ENCODE measurements at regions not wholly inside any gene's neighbourhood (a gene's known extent, or its start where the extent isn't known, plus 50 kb on each side); places are given as distances from the start of the nearest gene placed in this dataset.

- H3K27ac ChIP-seq (ENCODE audit: low read depth in 1 of 2, low read length in 1 of 2): peak overlapping the region in 1 of 2 donors; percentile 33
- peaks cover 0 to 8% (median 3%) of the 10 kb centered on the region in 5 donors for H3K4me1 ChIP-seq (ENCODE audit: control insufficient read depth in 5 of 5, insufficient read depth in 5 of 5, low read length in 5 of 5)
- 80 to 98% methylated on average over 5 of the region's 5 CpGs for WGBS, 2 donors
- H3K9me3 ChIP-seq (ENCODE audit: control insufficient read depth in 4 of 4, insufficient read depth in 3 of 4, low read length in 3 of 4): peaks cover 0 to 5% (median 2%) of the 10 kb centered on the region in 4 donors
- TF ChIP-seq CTCF (IDR thresholded peaks at IDR 0.05; ENCODE audit: control extremely low read depth, extremely low read depth): no peak
- ATAC-seq (ENCODE audit: insufficient read depth, low FRiP score) (no peak), DNase-seq (no peak)
- H3K4me3 ChIP-seq: no peak overlapping the region
- no peaks in the 10 kb centered on the region for H3K36me3 ChIP-seq (ENCODE audit: control insufficient read depth in 4 of 4, insufficient read depth in 4 of 4, low read length in 4 of 4)
- H3K9ac ChIP-seq (ENCODE audit: insufficient read depth in 1 of 2, low read length in 2 of 2): peak overlapping the region in 1 of 2 donors; percentile 38
- H3K27me3 ChIP-seq (ENCODE audit: control insufficient read depth in 3 of 3, insufficient read depth in 3 of 3, low read length in 2 of 3): no peaks in the 10 kb centered on the region
Observed at GRCh38 chr9:109830545-109830944, 50.5 kb downstream of the PALM2AKAP2 start.

- Histone ChIP-seq H3K9ac (ENCODE audit: insufficient read depth in 1 of 2, low read length in 2 of 2) (peak overlapping the region in 1 of 2 donors; percentile 13), H3K4me3 (no peak overlapping the region), H3K4me1 (ENCODE audit: control insufficient read depth in 5 of 5, insufficient read depth in 5 of 5, low read length in 5 of 5) (peaks cover 0 to 8% (median 3%) of the 10 kb centered on the region in 5 donors), H3K27ac (ENCODE audit: low read depth in 1 of 2, low read length in 1 of 2) (peak overlapping the region in 1 of 2 donors; percentile 28), H3K9me3 (ENCODE audit: control insufficient read depth in 4 of 4, insufficient read depth in 3 of 4, low read length in 3 of 4) (peaks cover 0 to 5% (median 2%) of the 10 kb centered on the region in 4 donors), H3K27me3 (ENCODE audit: control insufficient read depth in 3 of 3, insufficient read depth in 3 of 3, low read length in 2 of 3) (no peaks in the 10 kb centered on the region), H3K36me3 (ENCODE audit: control insufficient read depth in 4 of 4, insufficient read depth in 4 of 4, low read length in 4 of 4) (no peaks in the 10 kb centered on the region)
- DNase-seq: peak in 1 of 3 donors; percentile 51
- ATAC-seq (ENCODE audit: insufficient read depth, low FRiP score): no peak
- 61 to 88% methylated on average over 6 of the region's 6 CpGs for WGBS, 2 donors
- TF ChIP-seq CTCF (IDR thresholded peaks at IDR 0.05; ENCODE audit: control extremely low read depth, extremely low read depth): no peak
Observed at GRCh38 chr9:109831998-109832658, 52.1 kb downstream of the PALM2AKAP2 start.

- Histone ChIP-seq H3K9ac (ENCODE audit: insufficient read depth in 1 of 2, low read length in 2 of 2) (no peak overlapping the region), H3K4me1 (ENCODE audit: control insufficient read depth in 5 of 5, insufficient read depth in 5 of 5, low read length in 5 of 5) (peaks cover 0 to 8% (median 3%) of the 10 kb centered on the region in 5 donors), H3K27me3 (ENCODE audit: control insufficient read depth in 3 of 3, insufficient read depth in 3 of 3, low read length in 2 of 3) (no peaks in the 10 kb centered on the region), H3K4me3 (no peak overlapping the region), H3K27ac (ENCODE audit: low read depth in 1 of 2, low read length in 1 of 2) (no peak overlapping the region), H3K9me3 (ENCODE audit: control insufficient read depth in 4 of 4, insufficient read depth in 3 of 4, low read length in 3 of 4) (peaks cover 0 to 5% (median 2%) of the 10 kb centered on the region in 4 donors), H3K36me3 (ENCODE audit: control insufficient read depth in 4 of 4, insufficient read depth in 4 of 4, low read length in 4 of 4) (no peaks in the 10 kb centered on the region)
- WGBS, 2 donors: 82 to 90% methylated on average over 2 of the region's 2 CpGs
- TF ChIP-seq CTCF (IDR thresholded peaks at IDR 0.05; ENCODE audit: control extremely low read depth, extremely low read depth): no peak
- DNase-seq (no peak), ATAC-seq (ENCODE audit: insufficient read depth, low FRiP score) (no peak)
Observed at GRCh38 chr9:109834855-109835254, 54.9 kb downstream of the PALM2AKAP2 start.

Data from lung (tissue), 11 donors.